Fibroblast of pulmonary artery (primary cell): ENCODE measurements at regions not wholly inside any gene's neighbourhood (a gene's known extent, or its start where the extent isn't known, plus 50 kb on each side); places are given as distances from the start of the nearest gene placed in this dataset.
"Not testable (repeated sequence)": the region's sequence is repeated elsewhere in the genome, so short reads cannot be mapped to it uniquely, and the experiment has no call there.

Experiments
- DNase-seq: peaks from one replicate; pipeline ENCODE4 v3.0.0-alpha.2; 2010; ENCODE audit warnings: low read depth
- H3K4me3 ChIP-seq: replicated peaks from 2 replicates; pipeline ENCODE4 v1.5.1; 2011; ENCODE audit warnings: low read depth, mild to moderate bottlenecking, control low read depth, low read length, moderate library complexity
- TF ChIP-seq, protein P1 (sequence below): IDR thresholded peaks from 2 replicates; pipeline ENCODE4 v1.5.1; 2011; ENCODE audit warnings: mild to moderate bottlenecking, control low read depth, low read length, inconsistent platforms; ENCODE audit errors: missing control alignments

DNA sequence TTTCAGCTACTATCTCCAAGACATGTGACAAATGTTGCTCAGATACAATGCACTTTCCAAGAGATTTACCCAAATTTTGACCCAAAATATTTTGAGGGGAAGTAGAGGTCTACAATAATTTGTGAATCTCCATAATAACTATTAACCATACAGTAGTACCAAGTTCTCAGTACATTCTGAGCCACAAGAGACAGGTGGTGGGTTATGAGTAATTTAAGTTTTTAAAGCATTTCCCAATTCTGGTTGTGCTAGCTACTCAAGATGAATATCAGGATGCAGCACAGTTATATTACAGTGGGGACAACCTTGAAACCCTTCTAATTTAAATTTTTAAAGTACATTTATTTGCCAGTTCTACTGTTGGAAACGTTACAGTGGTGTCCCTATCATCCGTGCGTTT lies 92.2 kb upstream of the MITF start:
- TF ChIP-seq, protein P1, sequence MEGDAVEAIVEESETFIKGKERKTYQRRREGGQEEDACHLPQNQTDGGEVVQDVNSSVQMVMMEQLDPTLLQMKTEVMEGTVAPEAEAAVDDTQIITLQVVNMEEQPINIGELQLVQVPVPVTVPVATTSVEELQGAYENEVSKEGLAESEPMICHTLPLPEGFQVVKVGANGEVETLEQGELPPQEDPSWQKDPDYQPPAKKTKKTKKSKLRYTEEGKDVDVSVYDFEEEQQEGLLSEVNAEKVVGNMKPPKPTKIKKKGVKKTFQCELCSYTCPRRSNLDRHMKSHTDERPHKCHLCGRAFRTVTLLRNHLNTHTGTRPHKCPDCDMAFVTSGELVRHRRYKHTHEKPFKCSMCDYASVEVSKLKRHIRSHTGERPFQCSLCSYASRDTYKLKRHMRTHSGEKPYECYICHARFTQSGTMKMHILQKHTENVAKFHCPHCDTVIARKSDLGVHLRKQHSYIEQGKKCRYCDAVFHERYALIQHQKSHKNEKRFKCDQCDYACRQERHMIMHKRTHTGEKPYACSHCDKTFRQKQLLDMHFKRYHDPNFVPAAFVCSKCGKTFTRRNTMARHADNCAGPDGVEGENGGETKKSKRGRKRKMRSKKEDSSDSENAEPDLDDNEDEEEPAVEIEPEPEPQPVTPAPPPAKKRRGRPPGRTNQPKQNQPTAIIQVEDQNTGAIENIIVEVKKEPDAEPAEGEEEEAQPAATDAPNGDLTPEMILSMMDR = no peak
- no peak for DNase-seq
- H3K4me3 ChIP-seq = no peak overlapping the region

GRCh38 chr3:69646287-69647067 lies 92.8 kb upstream of the MITF start:
- DNase-seq = no peak
- TF ChIP-seq, protein P1 = no peak
- no peak overlapping the region for H3K4me3 ChIP-seq

GRCh38 chr3:69642606-69643005 lies 96.7 kb upstream of the MITF start:
- DNase-seq = no peak
- TF ChIP-seq, protein P1 = no peak
- H3K4me3 ChIP-seq = no peak overlapping the region

DNA sequence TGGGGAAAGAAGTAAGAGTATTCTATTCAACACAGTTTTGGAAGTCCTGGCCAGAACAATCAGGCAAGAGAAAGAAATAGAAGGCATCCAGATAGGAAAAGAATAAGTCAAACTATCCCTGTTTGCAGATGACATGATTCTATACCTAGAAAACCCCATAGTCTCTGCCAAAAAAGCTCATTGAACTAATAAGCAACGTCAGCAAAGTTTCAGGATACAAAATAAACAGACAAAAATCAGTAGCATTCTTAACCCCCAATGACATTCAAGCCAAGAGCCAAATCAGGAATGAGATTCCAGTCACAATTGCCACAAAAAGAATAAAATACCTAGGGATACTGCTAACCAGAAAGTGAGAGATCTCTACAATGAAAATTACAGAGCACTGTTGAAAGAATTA lies 99.4 kb upstream of the MITF start:
- DNase-seq = no peak
- no peak overlapping the region for H3K4me3 ChIP-seq
- TF ChIP-seq, protein P1 = no peak

DNA sequence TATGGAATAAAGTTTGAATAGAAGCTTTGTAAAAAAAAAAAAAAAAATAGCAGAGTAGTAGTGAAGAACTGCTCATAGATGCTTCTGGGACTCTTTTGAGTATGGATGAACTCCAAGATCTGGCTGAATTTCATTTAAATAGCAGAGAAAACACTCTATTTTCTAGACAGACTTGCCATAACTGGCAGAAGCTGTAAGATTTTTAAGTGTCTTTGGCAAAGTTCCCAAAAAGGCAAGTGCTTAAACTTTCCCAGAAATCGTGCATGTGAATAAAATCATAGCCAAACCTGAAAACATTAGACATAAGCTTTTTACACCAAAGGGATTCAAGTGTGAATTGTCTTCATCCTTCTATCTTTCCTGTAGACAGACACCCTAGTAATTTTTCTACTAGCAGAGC lies 110.3 kb upstream of the MITF start:
- DNase-seq = no peak
- no peak overlapping the region for H3K4me3 ChIP-seq
- TF ChIP-seq, protein P1 = no peak

- TF ChIP-seq, protein P1 = no peak
- DNase-seq = no peak
These were observed 126.0 kb upstream of the MITF start for GRCh38 chr3:69613286-69613685.

GRCh38 chr3:69612791-69613190 lies 126.5 kb upstream of the MITF start:
- TF ChIP-seq, protein P1 = no peak
- DNase-seq = no peak
- no peak overlapping the region for H3K4me3 ChIP-seq

More at GRCh38 chr3:69613286-69613685, 126.0 kb upstream of the MITF start:
- no peak overlapping the region for H3K4me3 ChIP-seq

GRCh38 chr3:69609566-69609965 lies 129.7 kb upstream of the MITF start:
- H3K4me3 ChIP-seq = not testable (repeated sequence)

More at GRCh38 chr3:69609566-69609965, 129.7 kb upstream of the MITF start:
- not testable (repeated sequence) for DNase-seq
